ENCODE measurements at regions not wholly inside any gene's neighbourhood (a gene's known extent, or its start where the extent isn't known, plus 50 kb on each side); places are given as distances from the start of the nearest gene placed in this dataset.
"Not testable (repeated sequence)": the region's sequence is repeated elsewhere in the genome, so short reads cannot be mapped to it uniquely, and the experiment has no call there.

DNA sequence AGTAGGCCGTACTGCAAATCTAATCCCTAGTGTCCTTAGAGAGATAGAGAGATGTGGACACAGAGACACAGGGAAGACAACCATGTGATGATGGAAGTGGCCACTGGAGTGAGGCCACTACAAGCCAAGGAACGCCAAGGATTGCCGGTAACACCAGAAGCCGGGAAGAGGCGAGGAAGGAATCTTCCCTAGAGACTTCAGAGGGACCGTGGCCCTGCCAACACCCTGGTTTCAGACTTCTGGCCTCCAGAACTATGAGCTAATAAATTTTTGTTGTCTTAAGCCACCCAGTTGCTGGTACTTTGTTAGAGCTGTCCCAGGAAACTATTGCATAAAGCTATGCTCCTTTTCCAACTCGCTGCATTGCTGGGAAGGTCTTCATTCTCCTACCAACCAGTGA lies 70.3 kb upstream of the ZDHHC15 start:
- TF ChIP-seq, protein P1, sequence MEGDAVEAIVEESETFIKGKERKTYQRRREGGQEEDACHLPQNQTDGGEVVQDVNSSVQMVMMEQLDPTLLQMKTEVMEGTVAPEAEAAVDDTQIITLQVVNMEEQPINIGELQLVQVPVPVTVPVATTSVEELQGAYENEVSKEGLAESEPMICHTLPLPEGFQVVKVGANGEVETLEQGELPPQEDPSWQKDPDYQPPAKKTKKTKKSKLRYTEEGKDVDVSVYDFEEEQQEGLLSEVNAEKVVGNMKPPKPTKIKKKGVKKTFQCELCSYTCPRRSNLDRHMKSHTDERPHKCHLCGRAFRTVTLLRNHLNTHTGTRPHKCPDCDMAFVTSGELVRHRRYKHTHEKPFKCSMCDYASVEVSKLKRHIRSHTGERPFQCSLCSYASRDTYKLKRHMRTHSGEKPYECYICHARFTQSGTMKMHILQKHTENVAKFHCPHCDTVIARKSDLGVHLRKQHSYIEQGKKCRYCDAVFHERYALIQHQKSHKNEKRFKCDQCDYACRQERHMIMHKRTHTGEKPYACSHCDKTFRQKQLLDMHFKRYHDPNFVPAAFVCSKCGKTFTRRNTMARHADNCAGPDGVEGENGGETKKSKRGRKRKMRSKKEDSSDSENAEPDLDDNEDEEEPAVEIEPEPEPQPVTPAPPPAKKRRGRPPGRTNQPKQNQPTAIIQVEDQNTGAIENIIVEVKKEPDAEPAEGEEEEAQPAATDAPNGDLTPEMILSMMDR (IDR thresholded peaks at IDR 0.05; ENCODE audit: low read depth, low read length): not testable (repeated sequence)
- not testable (repeated sequence) for TF ChIP-seq POLR2A (IDR thresholded peaks at IDR 0.05; ENCODE audit: extremely low read depth, insufficient read length)
- TF ChIP-seq, protein P2, sequence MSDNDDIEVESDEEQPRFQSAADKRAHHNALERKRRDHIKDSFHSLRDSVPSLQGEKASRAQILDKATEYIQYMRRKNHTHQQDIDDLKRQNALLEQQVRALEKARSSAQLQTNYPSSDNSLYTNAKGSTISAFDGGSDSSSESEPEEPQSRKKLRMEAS (IDR thresholded peaks at IDR 0.05; ENCODE audit: low read depth, low read length): not testable (repeated sequence)
